Astrocyte of the spinal cord (primary cell): ENCODE measurements at regions not wholly inside any gene's neighbourhood (a gene's known extent, or its start where the extent isn't known, plus 50 kb on each side); places are given as distances from the start of the nearest gene placed in this dataset.

ENCODE experiments used
- DNase-seq: peaks from one replicate; pipeline ENCODE4 v3.0.0; 2011; ENCODE audit warnings: low read depth, low spot score
- H3K4me3 ChIP-seq: 2 replicates; pipeline ENCODE4 v1.5.1; 2011; ENCODE audit warnings: low read depth, mild to moderate bottlenecking, low read length, moderate library complexity
- in situ Hi-C: cut with HindIII; loops from 2 replicates; pipeline ENCODE4 v1.10.0; 2017; ENCODE audit warnings: low sequenced_read_pairs
- TF ChIP-seq, protein P1 (sequence below): IDR thresholded peaks from 2 replicates; pipeline ENCODE4 v1.5.1; 2012; ENCODE audit warnings: low read depth, mild to moderate bottlenecking, low read length, inconsistent platforms

DNA sequence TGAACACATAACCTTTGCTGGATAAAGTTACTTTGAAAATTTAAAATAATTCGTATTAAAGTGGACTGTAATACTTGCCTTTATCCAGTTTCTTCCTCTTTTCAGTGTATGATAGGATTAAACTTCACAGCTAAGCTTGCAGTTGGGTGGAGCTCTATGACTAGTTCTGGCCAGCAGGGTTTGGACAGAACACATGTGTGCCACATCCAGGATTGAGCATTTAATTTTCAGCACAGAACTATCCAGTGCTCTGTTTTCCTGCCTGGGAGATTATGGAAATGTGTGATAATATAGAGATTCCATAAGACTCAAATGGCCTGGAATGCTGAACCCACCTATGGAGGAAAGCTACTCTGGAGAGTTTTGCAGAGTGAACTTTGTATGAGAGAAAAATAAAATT is 200.2 kb downstream of the OSR1 start:
- H3K4me3 ChIP-seq = no peak overlapping the region
- TF ChIP-seq, protein P1, sequence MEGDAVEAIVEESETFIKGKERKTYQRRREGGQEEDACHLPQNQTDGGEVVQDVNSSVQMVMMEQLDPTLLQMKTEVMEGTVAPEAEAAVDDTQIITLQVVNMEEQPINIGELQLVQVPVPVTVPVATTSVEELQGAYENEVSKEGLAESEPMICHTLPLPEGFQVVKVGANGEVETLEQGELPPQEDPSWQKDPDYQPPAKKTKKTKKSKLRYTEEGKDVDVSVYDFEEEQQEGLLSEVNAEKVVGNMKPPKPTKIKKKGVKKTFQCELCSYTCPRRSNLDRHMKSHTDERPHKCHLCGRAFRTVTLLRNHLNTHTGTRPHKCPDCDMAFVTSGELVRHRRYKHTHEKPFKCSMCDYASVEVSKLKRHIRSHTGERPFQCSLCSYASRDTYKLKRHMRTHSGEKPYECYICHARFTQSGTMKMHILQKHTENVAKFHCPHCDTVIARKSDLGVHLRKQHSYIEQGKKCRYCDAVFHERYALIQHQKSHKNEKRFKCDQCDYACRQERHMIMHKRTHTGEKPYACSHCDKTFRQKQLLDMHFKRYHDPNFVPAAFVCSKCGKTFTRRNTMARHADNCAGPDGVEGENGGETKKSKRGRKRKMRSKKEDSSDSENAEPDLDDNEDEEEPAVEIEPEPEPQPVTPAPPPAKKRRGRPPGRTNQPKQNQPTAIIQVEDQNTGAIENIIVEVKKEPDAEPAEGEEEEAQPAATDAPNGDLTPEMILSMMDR = no peak
- in situ Hi-C loops = no loop called here
- no peak for DNase-seq

GRCh38 chr2:19156646-19157045 is 201.8 kb downstream of the OSR1 start:
- DNase-seq = no peak
- TF ChIP-seq, protein P1 = no peak
- in situ Hi-C loops = no loop called here

DNA sequence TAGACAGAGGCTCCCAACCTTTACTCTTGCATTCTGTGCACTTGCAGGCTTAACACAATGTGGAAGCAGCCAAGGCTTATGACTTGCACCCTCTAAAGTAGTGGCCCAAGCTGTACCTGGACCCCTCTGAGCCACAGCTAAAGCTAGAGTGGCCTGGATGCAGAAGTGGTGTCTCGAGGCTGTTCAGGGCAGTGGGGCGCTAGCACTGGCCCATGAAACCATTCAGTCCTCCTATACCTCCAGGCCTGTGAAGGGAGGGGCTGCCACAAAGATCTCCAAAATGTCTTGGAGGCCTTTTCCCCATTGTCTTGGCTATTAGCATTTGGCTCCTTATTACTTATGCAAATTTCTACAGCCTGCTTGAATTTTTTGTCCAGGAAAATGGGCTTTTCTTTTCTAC is 207.7 kb downstream of the OSR1 start:
- H3K4me3 ChIP-seq = no peak overlapping the region
- in situ Hi-C loops = no loop called here
- TF ChIP-seq, protein P1 = no peak
- no peak for DNase-seq

More at GRCh38 chr2:19156646-19157045, 201.8 kb downstream of the OSR1 start:
- no peak overlapping the region for H3K4me3 ChIP-seq

- no peak for DNase-seq
- no peak overlapping the region for H3K4me3 ChIP-seq
- TF ChIP-seq, protein P1 = no peak
- in situ Hi-C loops = no loop called here
Observed at GRCh38 chr2:19146867-19147266, 211.6 kb downstream of the OSR1 start.

- TF ChIP-seq, protein P1 = no peak
- in situ Hi-C loops = no loop called here
- peak; percentile 61 for DNase-seq
- H3K4me3 ChIP-seq = no peak overlapping the region
Observed at GRCh38 chr2:19141234-19142004, 217.0 kb downstream of the OSR1 start.

- DNase-seq = peak; percentile 98
- no peak overlapping the region for H3K4me3 ChIP-seq
- TF ChIP-seq, protein P1 = no peak
- in situ Hi-C loops = no loop called here
Observed at GRCh38 chr2:19140463-19141208, 217.8 kb downstream of the OSR1 start.
